ENCODE measurements at regions not wholly inside any gene's neighbourhood (a gene's known extent, or its start where the extent isn't known, plus 50 kb on each side); places are given as distances from the start of the nearest gene placed in this dataset.

DNA sequence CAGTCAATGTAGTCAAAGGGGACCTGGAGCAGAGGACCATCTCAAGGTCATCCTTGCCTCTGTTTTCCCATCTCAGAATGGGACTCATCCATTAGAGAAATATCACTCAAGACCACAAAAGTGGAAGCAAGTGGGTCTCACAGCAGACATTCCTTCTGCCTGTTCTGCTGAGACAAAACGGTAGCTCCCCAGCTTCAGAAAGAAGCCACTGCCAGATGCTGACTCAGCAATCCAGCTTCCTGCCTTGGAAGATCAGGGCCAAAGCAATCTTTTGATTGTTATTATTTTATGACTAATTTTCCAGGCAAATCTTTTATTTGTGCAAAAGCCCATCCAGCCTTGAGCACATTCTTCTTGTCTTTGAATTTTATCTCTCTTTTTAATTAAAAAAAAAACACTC lies 86.8 kb downstream of the CCT6B start:
- no peak for DNase-seq

DNA sequence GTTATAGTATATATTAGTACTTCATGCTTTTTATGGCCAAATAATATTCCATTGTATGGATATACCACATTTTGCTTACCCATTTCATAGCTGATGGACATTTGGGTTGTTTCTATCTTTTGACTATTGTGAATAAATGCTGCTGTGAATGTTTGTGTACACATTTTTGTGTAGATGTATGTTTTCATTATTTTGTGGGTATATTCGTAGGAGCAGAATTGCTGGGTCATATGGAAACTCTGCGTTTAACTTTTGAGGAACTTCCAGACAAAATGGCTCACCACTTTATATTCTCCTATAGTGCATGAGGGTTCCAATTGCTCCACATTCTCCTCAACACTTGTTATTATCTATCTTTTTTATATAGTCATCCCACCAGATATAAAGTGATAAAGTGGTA lies 88.6 kb downstream of the CCT6B start:
- no peak for DNase-seq

DNA sequence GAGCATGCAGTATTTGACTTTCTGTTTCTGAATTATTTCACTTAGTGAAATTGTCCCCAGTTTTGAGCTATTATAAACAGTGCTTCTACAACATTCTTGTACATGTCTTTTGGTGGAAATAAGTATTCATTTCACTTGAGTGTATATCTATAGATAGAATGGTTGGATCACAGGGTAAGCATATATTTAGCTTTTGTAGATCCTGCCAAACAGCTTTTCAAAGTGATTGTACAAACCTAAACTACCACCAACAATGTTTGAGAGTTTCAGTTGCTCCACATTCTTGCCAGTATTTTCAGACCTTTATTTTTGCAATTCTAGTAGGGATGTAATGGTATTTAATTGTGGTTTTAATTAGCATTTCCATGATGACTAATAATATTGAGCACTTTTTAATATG lies 91.6 kb downstream of the CCT6B start:
- no peak for DNase-seq

DNA sequence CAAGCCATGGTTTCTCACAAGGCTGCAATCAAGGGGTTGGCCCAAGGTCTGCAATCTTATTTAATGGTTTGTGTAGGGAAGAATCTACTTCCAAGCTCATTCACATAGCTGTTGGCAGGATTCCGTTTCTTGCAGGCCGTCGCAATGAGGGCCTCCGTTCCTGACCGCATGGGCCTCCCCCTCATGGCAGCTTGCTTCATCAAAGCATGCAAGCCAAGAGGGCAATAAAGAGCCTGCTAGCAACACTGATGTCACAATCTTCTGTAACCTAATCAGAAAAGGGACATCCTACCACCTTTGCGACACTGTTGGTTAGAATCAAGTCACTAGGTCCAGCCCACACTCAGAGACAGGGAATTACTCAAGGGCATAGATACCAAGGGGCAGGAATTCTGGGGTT lies 95.5 kb downstream of the CCT6B start:
- DNase-seq, result no peak

DNA sequence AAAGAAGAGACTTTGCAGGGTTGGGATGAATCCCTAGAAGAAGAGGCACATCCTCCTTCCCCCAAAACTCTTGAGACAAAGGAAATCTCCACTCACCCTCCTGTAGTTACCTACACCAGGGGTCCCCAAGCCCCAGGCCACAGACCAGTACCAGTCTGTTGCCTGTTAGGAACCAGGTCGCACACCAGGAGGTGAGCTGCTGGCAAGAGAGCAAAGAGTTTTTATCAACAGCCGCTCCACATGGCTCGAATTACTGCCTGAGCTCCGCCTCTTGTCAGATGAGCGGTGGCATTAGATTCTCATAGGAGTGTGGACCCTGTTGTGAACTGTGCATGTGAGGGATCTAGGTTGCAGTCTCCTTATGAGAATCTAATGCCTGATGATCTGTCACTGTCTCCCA lies 98.9 kb downstream of the CCT6B start:
- no peak for DNase-seq

DNA sequence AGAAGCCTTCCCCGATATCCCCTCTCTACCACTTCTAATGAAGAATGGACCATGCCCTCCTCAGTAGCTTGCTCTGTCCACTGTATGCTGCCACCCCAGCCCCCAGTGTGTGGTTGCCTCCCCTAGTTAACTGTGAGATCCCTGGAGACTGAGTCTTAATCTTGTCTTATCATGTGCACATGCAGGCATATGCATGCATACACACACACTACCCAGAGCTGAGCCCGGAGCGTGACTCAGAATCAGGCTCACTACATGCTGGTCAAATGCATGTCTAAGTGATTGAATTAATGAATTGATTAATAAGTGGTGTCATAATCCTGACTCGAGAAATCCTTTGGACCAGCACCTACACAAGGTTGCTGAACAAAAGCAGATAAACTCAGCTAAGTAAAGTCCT lies 99.4 kb downstream of the CCT6B start:
- no peak for DNase-seq

DNA sequence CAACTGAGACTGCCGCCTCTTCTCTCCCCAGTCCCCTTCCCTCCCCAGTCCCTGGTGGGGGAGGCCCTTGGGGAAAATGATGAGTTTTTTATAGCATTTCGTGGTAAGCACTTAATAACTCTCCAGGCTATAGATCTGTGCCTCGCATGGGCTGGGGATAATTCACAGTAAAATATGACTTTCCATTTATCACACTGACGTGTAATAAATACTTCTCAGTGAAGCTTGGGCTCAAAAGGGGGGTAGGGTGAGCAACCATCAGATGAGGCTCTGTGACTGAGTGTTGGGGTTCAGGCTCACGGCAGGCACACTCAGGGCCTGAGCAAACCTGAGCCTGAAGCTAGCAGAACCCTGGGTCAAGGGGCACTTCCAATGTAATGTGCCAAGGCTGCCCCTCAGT lies 101.6 kb downstream of the CCT6B start:
- no peak for DNase-seq

DNA sequence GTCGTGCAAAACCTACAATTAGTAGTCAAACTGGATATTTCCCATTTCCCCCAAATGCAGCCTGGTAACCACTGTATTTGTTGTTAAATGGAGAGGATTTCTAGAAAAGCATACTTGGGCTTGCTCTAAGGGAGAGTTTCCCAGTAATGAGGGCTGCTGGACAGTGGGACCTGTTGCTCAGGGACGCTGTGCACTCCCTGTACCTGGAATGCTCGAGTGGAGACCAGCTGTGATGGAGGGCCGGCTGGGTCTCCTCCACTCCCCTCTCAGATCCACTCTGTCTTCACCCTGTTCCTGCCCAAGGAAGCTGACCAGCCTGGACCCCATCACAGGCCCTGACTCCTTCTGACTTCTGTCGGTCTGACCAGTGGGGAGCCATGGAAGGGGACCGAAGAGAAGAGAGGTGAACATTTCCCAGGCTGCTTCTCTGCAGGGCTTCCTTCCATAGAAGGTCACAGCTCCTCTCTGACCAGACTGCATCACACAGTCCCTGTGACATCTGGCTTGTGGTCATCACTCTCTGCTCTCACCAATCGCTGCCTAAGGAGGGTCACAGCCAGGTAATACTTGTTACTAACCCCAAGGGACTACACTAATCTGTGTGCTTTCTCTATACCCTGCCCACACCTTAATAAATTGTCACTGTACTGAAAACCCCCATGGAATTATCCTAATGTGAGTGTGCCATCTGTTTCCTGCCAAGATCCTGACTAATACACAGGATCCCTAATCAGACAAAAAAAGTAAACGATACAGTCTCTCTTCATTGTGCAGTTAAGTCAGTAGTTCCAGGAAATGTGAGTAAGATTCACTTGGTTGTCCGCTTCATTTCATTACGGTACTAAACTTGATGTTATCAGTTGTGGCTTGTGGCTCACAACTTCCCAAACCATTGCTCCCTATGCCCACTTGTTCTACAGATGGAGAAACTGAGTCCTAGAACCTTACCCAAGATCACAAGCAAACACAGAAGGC lies 102.4 kb downstream of the CCT6B start:
- DNase-seq, result no peak

DNA sequence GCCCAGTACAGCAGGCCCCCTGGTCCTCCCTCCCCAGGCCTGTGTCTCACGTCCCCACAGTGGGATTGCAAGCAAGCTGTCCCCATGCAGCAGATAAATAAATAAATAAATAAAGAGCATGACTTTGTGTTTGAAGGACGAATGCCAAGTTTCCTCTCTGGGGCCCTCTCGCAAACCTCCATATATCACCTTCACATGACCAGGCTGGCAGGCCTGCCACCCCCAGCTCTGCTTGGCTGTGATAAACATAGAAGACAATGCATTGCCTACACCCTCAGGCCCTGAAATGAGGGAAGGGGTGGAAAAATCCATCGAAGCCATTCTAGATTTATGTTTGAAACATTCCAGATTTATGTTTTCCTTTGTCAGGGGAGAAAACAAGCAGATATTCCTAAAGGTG lies 107.3 kb downstream of the CCT6B start:
- DNase-seq, result no peak

DNA sequence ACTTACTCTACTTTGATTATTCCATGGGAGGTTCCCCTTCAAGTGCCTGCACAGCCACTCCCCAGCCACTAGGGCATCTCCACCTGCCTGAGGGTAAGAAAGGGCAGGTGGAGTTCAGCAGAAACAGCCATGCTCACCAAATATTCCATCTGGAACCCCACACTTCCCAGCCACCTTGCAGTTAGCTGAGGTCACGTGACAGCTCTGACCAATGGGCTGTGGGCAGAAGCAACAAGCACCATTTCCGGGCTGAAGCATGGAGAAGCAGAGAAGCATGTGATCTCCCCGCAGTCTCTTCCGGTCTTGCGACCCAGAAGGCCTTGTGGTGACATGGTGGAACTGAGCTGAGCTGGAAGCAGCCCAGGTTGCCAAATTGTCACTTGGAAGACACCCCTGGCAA lies 108.6 kb downstream of the CCT6B start:
- no peak for DNase-seq

DNA sequence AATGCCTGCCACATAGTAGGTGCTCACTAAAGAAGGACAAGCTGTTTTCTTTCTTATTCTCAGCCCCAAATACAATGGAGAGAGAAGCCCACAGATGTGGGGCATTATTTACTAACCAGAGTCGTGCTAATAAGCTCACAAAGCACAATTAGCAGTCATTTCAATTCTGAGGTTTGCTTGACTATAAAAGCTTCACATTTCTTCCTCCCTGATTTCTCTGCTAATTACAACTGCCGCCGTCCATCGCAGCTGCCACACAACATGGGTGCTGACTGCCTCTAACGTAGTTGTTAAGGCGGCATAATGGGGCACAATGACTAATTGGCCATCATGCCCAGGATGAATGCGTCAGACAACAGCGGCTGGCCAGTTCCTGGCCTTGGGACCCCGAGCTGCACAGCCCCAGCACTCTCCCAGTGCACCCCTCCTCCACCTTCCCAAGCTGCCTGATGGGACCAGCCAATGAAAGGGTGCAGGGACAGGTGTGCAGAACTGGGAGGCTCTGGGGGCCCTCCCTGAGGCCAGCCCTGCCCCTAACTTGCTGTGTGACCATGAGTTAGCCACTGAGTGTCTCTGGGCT lies 109.2 kb downstream of the CCT6B start:
- DNase-seq, result no peak

DNA sequence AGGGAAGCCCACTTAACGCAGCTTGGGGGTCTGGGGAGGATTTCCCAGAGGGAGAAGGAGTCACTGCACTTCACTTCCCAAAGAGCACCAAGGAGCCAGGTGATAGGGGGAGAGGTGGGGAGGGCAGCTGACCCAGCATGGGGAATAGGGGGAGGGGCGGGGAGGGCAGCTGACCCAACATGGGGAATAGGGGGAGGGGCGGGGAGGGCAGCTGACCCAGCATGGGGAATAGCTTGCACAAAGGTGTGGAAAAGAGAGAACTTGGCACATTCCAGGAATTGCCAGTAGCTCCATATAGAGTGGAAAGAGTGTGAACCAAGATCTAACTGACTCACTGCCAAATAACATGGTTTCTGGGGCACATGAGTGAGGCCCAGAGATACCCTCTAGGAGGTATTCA lies 110.3 kb downstream of the CCT6B start:
- DNase-seq, result no peak

DNA sequence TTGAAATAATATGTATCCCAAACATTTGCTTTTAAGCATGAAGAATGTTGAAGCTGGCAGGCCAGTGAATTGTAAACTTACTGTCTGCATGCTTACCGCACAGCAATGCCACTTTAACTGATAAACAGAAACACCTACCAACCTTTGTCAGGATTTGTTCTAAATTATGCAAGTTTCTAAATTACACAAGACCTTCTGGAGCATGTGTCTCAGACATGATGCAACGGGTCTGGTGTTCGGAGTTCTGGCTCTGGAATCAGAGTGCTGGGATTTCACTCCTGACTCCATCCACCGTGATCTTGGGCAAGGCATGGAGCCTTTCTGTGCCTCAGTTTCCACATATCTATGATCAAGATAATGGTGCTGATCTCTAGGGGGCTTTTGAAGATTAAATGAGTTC lies 111.2 kb downstream of the CCT6B start:
- no peak for DNase-seq

DNA sequence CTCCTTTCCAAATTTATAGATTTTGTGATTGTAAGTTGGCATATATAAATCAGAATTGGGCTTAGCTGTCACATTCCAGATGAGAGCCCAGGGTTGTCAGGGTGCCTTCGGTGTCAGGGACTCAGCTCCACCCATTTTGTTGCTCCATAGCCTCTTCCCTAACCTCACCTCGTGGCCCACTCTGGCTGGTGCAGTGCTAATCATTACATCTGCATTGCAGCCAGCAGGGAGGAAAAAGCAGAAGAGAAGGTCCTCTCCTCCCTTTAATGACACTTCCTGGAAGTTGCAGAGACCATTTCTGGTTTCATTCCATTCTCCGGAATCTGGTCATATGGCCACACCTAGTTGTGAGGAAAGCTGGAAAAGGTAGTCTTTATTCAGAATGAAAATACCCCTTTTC lies 113.3 kb downstream of the CCT6B start:
- DNase-seq, result no peak

DNA sequence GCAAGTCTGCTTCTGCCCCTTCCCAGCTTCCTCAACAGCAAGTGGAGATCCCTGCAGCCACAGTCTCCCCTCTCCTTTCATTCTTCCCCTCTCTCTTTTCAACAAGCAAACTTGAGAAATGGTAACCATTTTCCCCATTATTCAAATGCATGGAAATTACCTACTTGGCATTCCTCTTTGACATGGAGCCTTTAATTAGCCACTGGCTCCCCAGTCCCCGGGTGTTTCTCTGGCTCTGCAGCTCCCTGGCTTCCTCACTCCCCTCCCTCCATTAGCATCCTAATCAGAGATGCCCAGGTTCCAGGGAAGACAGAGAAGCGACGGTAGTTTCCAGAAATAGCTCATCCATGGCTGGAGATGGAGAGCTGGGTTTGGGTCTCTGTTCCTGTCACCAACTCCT lies 116.0 kb downstream of the CCT6B start:
- no peak for DNase-seq

DNA sequence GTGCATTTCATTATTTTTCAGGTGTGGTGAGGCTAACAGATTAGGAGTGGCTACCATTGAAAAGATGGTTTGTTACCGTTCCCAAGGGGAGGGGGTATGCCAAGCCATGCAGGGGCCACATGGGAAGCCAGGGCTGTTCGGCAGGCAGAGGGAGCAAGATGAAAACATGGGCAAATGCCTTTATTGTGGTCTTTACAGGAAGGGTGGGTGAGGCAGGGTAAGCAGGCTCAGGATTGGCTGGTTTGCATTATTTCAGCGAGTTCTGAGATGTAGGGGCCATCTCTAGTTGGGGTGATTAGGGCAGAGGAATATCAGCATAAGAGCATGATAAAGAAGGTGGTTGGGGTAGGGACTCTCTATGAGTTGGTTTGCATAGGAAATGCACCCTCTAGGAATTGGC lies 117.6 kb downstream of the CCT6B start:
- DNase-seq, result no peak

DNA sequence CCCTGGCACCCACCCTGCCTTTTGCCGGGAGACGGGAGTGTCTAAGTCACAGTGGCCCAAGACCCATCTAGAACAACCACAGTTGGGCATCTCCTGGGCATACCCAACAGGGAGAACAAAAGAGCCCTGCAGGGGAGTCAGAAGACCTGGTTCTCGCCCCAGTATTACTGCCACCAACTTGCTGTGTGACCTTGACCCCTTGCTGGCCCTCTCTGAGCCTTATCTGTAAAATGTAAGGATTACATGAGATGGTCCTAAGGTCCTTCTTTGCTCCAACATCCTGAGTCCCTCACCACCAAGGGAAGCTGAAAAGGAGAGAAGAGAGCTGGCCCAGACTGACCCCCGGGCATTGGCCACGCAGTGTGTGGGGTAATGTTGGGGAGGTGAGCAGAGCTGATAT lies 119.0 kb downstream of the CCT6B start:
- DNase-seq, result no peak

DNA sequence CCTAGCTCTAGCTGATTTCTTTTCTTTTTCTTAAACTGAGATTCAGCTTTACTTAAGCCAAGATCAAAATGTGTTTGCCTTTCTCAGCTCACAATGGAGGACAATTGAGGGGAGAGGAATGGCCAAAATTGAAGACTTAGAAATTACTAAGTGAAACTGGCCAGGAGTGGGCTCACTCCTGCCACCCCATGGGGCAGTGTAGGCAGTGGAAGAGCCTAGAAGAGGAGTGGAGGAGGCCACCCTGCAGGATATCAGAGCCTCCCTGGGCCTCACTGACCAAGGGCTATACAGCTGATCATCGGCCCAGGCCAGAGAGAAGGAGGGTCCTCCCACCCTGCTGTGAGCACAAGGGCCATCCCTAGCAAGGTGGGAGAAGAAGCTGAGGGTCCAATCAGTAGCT lies 119.8 kb downstream of the CCT6B start:
- no peak for DNase-seq

DNA sequence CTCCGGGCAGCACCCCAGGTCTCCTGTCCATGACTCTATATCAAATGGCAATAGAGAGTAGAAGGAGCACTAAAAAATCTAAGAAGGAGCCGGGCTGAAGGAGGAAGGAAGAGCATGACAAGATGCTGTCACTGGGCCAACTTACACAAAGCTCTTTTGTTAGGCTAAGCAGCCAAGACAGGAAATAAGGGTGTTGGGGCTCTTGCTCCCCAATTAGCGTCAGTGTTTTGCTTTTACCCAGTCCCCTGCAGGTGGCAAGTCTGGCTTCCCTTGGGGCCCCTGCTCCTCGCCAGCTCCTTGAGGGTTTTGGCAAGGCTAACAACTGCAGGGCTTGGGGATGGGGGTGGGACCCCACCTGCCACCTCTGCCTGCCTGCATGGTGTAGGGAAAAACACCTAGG lies 120.5 kb downstream of the CCT6B start:
- DNase-seq, result peak in 1 of 3 donors; percentile 10

DNA sequence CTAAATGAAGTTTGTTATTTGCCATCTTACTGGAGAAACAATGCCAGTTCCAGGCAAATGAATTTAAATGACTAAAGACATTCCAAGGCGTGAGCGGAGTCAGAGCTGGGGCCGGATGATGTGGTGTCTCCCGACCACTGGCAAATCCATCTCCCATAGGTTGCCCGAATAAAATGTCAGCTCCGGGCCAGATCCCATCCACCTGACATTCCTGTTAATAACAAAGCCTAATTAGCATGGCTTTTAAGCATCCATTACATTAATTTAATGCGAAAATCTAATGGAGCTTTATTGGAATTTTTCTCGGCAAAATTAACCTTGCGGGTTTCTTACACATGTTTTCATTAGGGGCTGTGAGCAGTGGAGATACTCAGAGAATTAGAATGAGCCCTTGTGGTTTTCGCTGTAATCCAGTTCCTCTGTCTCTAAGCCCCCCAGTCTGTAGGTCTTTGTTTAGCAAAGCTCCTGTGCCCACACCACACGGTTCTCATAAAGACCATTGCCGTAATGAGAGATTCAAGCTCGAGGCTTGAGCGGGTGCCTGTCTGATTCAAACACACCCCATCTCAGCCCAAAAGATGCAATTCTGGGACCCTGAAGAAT lies 123.3 kb downstream of the CCT6B start:
- DNase-seq, result no peak

DNA sequence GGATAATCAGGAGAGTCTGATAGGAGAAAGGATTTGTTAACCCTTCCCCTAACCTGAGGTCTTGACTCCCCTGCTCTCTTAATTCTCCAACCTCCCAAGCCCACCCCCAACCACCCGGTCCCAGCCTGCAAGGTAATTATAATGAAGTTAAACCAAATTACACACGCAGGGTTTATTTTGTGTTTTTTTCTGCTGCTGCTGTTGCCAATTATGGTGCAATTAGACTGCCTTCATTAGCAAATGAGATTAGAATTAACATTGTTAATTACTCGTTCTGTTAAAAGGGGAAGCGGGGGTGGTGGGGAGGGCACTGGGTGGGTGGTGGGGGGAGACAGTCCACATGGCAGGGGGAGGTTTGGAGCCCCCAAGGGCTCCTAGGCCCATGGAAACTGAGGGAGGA lies 128.9 kb downstream of the CCT6B start:
- DNase-seq, result no peak

DNA sequence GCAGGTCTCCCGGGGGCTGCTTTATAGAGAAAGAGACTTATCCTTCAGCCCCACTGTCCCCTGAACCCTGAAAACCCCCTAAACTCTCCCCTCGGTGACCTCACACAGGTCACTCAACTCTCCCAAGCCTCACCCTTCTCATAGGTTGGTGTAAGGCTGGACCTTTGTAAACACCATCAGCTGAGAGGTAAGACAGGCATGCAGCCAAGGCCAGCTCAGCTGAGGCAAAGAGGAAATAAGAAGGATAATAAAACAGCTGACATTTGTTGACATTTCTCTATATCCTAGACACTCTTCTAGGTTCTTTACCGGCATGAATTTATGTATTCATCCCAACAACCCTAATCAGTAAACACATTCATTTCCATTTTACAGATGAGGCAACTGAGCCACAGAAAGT lies 134.3 kb downstream of the CCT6B start:
- no peak for DNase-seq

DNA sequence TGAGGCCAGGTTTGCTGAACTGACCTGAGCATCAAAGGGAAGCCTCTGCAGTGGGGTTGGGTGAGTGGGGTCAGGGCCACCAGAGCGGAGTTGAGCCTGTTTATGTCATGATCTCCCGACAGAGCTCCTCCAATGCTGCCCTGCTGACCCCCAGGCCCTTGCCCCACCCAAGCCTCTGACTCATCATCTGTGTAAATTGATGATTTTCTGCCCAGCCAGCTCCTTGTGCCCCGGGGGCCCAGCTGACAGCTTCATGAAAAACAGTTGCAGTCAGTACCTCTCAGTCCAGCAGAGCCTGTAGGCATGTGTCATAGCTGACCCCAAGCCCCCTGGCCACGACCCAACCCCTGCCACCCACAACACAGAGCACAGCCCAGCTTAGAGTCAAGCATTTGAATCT lies 134.9 kb downstream of the CCT6B start:
- no peak for DNase-seq
